Naive thymus-derived CD8-positive, alpha-beta T cell (primary cell): ENCODE measurements at regions not wholly inside any gene's neighbourhood (a gene's known extent, or its start where the extent isn't known, plus 50 kb on each side); places are given as distances from the start of the nearest gene placed in this dataset.

ENCODE experiments used
- ATAC-seq, 2 donors: fragments of 150-1000 bp; cut with Tn5 transposase in 1 of 2; sonication (Bioruptor Pico), chemical (Tn5 transposase) in 1 of 2; 1 replicate in 1 of 2; 2 replicates in 1 of 2; pipeline ENCODE4 v1.10.0; 2021; ENCODE audit warnings: mild to moderate bottlenecking in 2 of 2, moderate library complexity in 2 of 2
- POLR2A ChIA-PET: fragments of 350-600 bp; sonication (Branson Sonifier 250); formaldehyde crosslinking; loops from one replicate; lab custom pipeline; 2021; ENCODE audit warnings: antibody characterized with exemption; lab: Charles Lee
- DNase-seq, 10 donors: peaks; one replicate each; pipeline versions ENCODE4 v3.0.0 to v3.0.0-alpha.2; 2020 to 2022
- H3K27ac Mint-ChIP-seq, 10 donors: one replicate each; pipeline ENCODE4 v1.8.0; 2020 to 2022; ENCODE audit warnings: mild to moderate bottlenecking in 10 of 10, mixed read lengths in 10 of 10, moderate library complexity in 4 of 10, inconsistent platforms in 1 of 10
- H3K27me3 Mint-ChIP-seq, 5 donors: one replicate each; pipeline ENCODE4 v1.8.0; 2021 to 2022; ENCODE audit warnings: mixed read lengths in 5 of 5
- H3K36me3 Mint-ChIP-seq, 3 donors: one replicate each; pipeline ENCODE4 v1.8.0; 2020 to 2022; ENCODE audit warnings: mixed read lengths in 3 of 3, mild to moderate bottlenecking in 2 of 3, inconsistent platforms in 1 of 3
- H3K4me1 Mint-ChIP-seq, 4 donors: one replicate each; pipeline ENCODE4 v1.8.0; 2021 to 2022; ENCODE audit warnings: mixed read lengths in 4 of 4
- H3K4me3 Mint-ChIP-seq, 10 donors: one replicate each; pipeline ENCODE4 v1.8.0; 2020 to 2022; ENCODE audit warnings: mild to moderate bottlenecking in 10 of 10, mixed read lengths in 10 of 10, moderate library complexity in 6 of 10, inconsistent platforms in 1 of 10
- H3K9me3 Mint-ChIP-seq, 9 donors: one replicate each; pipeline ENCODE4 v1.8.0; 2020 to 2022; ENCODE audit warnings: mixed read lengths in 9 of 9, mild to moderate bottlenecking in 3 of 9, inconsistent platforms in 1 of 9, moderate library complexity in 1 of 9

DNA sequence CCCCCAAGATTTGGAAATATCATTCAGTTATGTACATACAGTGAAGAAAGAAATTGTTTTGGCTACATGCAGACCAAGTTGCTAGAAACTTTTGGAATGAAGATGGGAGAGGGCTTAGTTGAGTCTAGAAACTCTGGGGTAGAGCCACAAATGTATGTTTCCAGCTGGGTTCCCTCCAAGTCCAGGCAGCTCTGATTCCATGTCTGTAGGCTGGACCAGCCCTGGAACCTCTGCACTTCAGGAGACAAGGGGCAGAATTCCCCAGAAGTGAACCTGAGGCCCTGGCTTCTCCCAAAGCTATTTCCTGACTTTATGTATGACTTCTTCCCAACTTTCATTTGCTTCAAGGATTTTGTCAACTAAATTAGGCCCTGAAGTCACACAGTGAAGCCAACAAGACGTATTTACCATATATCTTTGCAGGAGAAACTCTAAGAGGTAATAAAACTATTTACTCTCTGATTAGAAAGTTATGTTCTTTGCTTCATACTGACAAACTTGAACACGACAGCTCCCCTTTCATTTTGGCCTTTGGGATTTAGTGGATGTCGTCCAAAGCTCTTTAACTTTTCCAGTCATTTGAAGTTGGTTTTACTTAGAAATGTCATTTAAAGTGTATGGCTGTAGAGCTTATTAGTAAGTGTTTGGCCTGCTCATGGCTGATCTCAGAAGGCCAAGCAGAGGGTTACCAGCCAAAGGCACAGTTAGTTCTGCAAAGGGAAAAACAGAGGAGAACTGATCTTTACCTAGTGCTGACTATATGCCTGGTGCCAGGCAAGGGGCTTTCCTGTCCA is 152.0 kb upstream of the SLC28A3 start:
- H3K4me3 Mint-ChIP-seq = no peak overlapping the region
- no peaks in the 10 kb centered on the region for H3K4me1 Mint-ChIP-seq
- no peak for DNase-seq
- H3K9me3 Mint-ChIP-seq = peaks cover 0 to 3% (median 0%) of the 10 kb centered on the region in 9 donors
- H3K27ac Mint-ChIP-seq = no peak overlapping the region
- ATAC-seq = no peak
- H3K36me3 Mint-ChIP-seq = no peaks in the 10 kb centered on the region
- POLR2A ChIA-PET = no interaction called here
- H3K27me3 Mint-ChIP-seq = peaks cover 7 to 19% (median 8%) of the 10 kb centered on the region in 5 donors

DNA sequence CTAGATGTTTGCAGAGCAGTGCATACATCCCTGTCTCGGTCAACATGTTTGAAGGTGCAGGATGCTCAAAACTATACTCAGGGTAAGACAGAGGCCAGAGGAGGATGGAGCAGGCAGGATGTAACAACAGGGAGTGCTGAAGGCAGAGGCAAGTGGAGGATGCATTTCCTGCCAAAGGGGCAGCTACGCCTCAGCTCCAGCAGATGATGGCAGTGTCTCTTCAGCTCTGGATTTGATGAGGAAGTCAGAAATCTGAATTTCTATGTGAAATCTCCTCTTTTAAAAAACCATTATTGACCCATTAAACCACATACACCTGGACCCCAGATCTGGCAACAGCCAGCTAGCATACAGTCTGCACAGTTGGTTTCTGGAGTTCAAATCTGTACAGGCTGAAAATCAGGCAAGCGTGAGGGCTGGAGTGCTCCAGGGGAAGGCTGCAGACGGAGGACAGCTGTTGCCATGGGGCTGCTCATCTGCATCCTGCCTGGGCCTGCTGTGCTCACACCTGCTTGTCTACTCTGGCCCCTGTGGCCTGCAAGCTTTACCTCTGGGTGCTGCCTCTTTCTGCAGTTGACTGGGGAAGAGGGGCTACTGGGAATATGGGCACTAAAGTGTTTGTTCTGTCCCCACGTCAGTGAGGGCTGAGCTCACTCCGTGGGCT is 152.9 kb upstream of the SLC28A3 start:
- ATAC-seq (no peak), DNase-seq (no peak)
- Mint-ChIP-seq H3K27ac (no peak overlapping the region), H3K27me3 (peaks cover 7 to 19% (median 8%) of the 10 kb centered on the region in 5 donors), H3K9me3 (peaks cover 0 to 3% (median 0%) of the 10 kb centered on the region in 9 donors), H3K4me3 (no peak overlapping the region), H3K36me3 (no peaks in the 10 kb centered on the region), H3K4me1 (no peaks in the 10 kb centered on the region)
- POLR2A ChIA-PET = no interaction called here

DNA sequence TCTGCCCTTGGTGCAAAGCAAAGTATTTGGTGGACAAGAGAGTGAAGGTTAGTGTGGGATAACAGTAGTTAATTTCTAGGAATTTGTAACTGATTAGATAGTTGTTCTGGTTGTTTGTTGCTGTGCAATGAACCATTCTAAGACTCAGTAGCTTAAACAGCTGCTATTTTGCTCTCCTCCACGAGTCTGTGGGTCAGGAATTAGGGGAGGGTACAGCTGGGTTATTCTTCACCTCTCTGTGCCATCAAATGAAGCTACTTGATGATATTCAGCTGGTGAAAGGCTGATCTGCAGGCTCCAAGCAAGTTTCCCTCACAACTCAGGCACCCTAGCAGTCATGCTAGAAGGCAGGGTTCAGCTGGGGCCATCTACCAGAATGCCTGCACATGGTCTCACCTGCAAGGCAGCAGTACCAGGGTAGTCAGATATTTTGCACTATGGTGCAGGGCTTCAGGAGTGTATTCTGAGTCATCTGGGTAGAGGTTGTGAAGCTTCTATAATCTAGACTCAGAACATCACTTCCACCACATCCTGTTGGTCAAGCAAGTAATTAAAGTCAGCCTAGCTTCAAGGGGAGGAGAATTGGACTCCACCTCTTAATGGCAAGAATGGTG is 159.5 kb upstream of the SLC28A3 start:
- Mint-ChIP-seq H3K36me3 (no peaks in the 10 kb centered on the region), H3K4me1 (no peaks in the 10 kb centered on the region), H3K27ac (no peak overlapping the region), H3K4me3 (no peak overlapping the region), H3K9me3 (peaks cover 0 to 10% (median 0%) of the 10 kb centered on the region in 9 donors), H3K27me3 (peaks cover 0 to 15% (median 7%) of the 10 kb centered on the region in 5 donors)
- ATAC-seq (no peak), DNase-seq (no peak)
- POLR2A ChIA-PET = interaction anchor here (1.0 kb wide), 1 partner anchor 11 kb away, joined by 3 read pairs; no protein-coding TSS in a partner anchor

DNA sequence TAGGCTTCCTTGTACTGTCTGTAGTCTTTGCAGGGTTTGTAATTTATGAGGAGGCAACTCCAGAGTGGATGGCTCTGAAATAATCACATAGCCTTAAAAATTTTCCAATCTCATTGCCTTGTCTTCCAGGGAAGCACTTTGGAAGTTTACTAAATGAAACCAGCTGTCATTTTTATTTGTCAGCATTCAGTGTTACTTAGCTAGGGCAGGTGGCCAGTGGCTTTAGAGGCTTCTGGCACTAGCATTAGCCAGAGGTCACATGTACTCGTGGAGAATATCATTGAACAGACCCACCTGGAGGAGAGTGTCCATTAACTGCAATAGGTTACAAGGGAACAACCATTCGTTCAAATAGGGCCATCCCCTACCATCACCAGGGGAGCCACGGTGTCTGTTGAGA is 160.3 kb upstream of the SLC28A3 start:
- POLR2A ChIA-PET = no interaction called here
- Mint-ChIP-seq H3K4me1 (no peaks in the 10 kb centered on the region), H3K36me3 (no peaks in the 10 kb centered on the region), H3K4me3 (no peak overlapping the region), H3K27me3 (peaks cover 0 to 11% (median 3%) of the 10 kb centered on the region in 5 donors), H3K27ac (no peak overlapping the region), H3K9me3 (peaks cover 0 to 10% (median 0%) of the 10 kb centered on the region in 9 donors)
- DNase-seq (no peak), ATAC-seq (no peak)

DNA sequence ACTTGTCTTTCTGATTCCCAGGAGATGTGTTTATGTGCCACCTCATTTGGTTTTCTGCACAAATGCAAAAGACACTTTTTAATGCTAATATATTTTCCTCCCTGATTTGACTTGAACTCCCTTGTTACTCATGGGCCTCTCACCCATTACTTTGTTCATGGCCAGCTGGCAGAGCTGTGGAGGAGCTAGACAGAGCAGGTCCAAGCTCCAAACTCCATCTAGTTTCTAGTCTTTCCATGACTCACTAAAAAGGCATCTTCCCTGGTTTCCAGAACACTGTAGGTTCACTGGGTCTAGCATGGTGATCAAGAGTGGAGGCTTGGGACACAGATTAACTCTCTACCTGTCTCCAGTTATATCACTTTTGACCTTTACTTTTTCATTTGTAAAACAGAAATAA is 161.0 kb upstream of the SLC28A3 start:
- POLR2A ChIA-PET = no interaction called here
- Mint-ChIP-seq H3K27ac (no peak overlapping the region), H3K4me1 (no peaks in the 10 kb centered on the region), H3K4me3 (no peak overlapping the region), H3K36me3 (no peaks in the 10 kb centered on the region), H3K27me3 (peaks cover 0 to 11% (median 3%) of the 10 kb centered on the region in 5 donors), H3K9me3 (peaks cover 0 to 10% (median 2%) of the 10 kb centered on the region in 9 donors)
- ATAC-seq (no peak), DNase-seq (no peak)

DNA sequence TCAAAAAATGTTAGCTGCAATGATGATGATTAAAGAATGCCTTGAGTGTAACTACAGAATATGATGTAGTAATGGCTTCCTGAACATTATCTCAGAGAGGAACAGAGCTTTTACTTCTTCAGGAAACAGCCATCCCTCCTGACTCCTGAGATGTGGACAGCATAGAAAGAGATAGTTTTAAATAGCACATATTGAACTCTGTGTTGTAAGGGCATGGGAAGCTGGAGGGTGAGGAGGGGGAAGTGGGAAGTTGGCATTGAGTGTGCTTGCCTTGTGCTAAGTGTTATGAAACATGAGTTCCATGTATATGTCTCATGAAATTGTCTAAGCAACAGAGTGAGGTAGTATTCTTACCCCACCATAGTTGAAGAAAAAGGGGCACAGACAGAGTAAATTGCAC is 161.5 kb upstream of the SLC28A3 start:
- ATAC-seq (no peak), DNase-seq (no peak)
- Mint-ChIP-seq H3K36me3 (no peaks in the 10 kb centered on the region), H3K27ac (no peak overlapping the region), H3K4me1 (no peaks in the 10 kb centered on the region), H3K4me3 (no peak overlapping the region), H3K27me3 (peaks cover 0 to 10% (median 3%) of the 10 kb centered on the region in 5 donors), H3K9me3 (peaks cover 0 to 10% (median 2%) of the 10 kb centered on the region in 9 donors)
- POLR2A ChIA-PET = no interaction called here

DNA sequence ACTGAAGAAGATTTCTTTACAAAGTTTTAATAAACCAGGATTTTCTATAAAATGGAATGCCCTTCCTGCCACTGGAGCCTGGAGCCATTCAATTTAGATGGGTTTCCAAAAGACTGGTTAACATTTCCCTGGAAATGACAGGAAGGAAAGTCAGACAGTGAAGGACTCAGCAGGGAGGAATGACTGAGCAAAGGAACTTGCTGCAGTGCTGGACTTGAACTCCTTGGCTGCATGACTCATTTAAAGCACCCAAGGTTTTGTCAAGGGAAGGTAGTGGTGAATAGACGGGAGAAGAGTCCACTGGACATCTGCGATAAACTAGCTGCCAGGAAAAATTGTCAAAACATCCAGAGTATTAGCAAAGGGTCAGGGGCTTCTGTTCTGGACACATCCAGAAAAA is 163.8 kb upstream of the SLC28A3 start:
- DNase-seq = no peak
- H3K4me3 Mint-ChIP-seq = no peak overlapping the region
- ATAC-seq = no peak
- no peaks in the 10 kb centered on the region for H3K4me1 Mint-ChIP-seq
- H3K9me3 Mint-ChIP-seq = peaks cover 2 to 15% (median 7%) of the 10 kb centered on the region in 9 donors
- no peak overlapping the region for H3K27ac Mint-ChIP-seq
- POLR2A ChIA-PET = no interaction called here
- peaks cover 0 to 11% (median 0%) of the 10 kb centered on the region in 3 donors for H3K36me3 Mint-ChIP-seq
- peaks cover 0 to 8% (median 1%) of the 10 kb centered on the region in 5 donors for H3K27me3 Mint-ChIP-seq

DNA sequence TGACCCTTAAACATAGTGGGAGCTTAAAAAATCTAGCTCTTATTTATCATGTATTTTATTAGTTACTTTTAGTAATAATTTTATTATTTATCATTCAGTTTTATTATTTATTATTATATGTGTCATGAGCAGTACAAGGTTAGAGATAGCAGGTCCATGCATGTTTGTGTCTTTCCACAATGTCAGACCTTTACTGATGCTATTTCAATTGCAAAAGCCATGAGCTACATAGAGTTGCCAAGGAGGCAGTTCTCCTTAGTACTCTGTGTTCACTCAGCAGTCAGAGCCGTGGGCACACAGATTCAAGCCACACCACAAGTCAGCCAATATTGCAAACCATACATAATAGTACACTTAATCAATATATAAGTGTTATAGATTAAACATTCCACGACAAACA is 157.9 kb upstream of the NTRK2 start:
- Mint-ChIP-seq H3K4me3 (no peak overlapping the region), H3K4me1 (no peaks in the 10 kb centered on the region), H3K36me3 (peaks cover 0 to 15% (median 0%) of the 10 kb centered on the region in 3 donors), H3K27ac (no peak overlapping the region), H3K27me3 (peaks cover 2 to 14% (median 9%) of the 10 kb centered on the region in 5 donors), H3K9me3 (peaks cover 1 to 18% (median 9%) of the 10 kb centered on the region in 9 donors)
- DNase-seq (no peak), ATAC-seq (no peak)
- POLR2A ChIA-PET = no interaction called here

DNA sequence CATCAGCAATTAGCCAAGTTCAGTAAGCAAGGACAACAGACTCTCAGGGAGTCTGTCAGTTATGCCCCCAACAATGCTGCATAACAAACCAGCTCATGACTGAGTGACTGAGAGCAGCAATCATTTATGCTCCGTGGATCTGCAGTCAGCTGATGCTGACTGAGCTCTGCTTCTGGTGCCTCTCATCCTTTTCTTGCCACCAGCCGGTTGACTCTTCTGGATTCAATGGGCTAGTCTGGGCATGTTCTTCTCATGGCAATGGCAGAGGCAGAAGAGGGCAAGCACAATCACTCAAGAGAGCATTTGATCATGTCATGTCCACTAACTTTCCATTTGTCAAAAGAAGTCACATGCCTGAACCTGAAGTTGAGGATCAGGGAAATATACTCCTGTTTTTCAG is 157.0 kb upstream of the NTRK2 start:
- Mint-ChIP-seq H3K4me3 (no peak overlapping the region), H3K4me1 (no peaks in the 10 kb centered on the region), H3K27me3 (peaks cover 2 to 14% (median 9%) of the 10 kb centered on the region in 5 donors), H3K36me3 (peaks cover 0 to 12% (median 0%) of the 10 kb centered on the region in 3 donors), H3K9me3 (peaks cover 1 to 18% (median 7%) of the 10 kb centered on the region in 9 donors), H3K27ac (no peak overlapping the region)
- DNase-seq = no peak
- ATAC-seq = no peak
- POLR2A ChIA-PET = no interaction called here

DNA sequence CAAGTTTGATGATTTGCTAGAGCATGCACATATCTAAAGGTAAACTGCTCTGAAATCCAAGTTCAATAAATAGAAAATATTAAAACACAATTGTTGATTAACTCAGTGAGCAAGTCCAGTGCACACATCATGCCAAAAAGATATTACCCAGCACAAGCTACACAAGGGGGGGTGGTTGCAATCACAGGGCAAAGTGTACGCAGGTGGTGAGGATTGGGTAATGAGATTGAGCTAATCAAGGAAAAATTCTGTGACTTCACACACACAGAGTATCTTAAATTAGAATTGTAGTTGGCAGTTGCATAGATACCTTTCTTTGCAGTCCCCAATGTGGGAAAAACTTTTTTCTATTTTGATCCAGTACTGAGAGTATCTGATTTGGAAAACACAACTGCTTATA is 156.1 kb upstream of the NTRK2 start:
- DNase-seq (no peak), ATAC-seq (no peak)
- no peak overlapping the region for H3K27ac Mint-ChIP-seq
- H3K36me3 Mint-ChIP-seq = peaks cover 0 to 14% (median 0%) of the 10 kb centered on the region in 3 donors
- H3K4me3 Mint-ChIP-seq = no peak overlapping the region
- POLR2A ChIA-PET = no interaction called here
- no peaks in the 10 kb centered on the region for H3K4me1 Mint-ChIP-seq
- peaks cover 2 to 26% (median 6%) of the 10 kb centered on the region in 9 donors for H3K9me3 Mint-ChIP-seq
- H3K27me3 Mint-ChIP-seq = peaks cover 2 to 14% (median 9%) of the 10 kb centered on the region in 5 donors

DNA sequence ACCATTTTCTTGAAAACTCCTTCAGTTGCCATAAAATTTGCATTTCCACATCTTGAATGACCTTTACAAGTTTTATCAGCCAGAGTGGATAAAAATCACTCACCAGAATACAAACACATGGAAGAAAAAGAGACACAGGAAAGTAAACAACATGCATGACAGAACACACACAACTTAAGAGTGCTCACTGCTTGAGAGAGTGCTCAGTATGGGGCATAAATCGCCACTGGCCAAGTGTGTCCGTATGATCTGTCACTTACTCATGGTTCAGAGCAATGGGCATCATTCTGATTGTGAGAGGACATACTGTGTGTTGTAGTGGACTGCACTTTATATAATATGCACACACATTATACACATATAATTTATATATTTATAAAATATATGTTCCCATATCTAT is 155.6 kb upstream of the NTRK2 start:
- H3K27ac Mint-ChIP-seq = no peak overlapping the region
- peaks cover 2 to 32% (median 6%) of the 10 kb centered on the region in 9 donors for H3K9me3 Mint-ChIP-seq
- H3K4me3 Mint-ChIP-seq = no peak overlapping the region
- ATAC-seq (no peak), DNase-seq (no peak)
- H3K4me1 Mint-ChIP-seq = no peaks in the 10 kb centered on the region
- peaks cover 2 to 14% (median 9%) of the 10 kb centered on the region in 5 donors for H3K27me3 Mint-ChIP-seq
- peaks cover 0 to 11% (median 0%) of the 10 kb centered on the region in 3 donors for H3K36me3 Mint-ChIP-seq
- POLR2A ChIA-PET = no interaction called here

DNA sequence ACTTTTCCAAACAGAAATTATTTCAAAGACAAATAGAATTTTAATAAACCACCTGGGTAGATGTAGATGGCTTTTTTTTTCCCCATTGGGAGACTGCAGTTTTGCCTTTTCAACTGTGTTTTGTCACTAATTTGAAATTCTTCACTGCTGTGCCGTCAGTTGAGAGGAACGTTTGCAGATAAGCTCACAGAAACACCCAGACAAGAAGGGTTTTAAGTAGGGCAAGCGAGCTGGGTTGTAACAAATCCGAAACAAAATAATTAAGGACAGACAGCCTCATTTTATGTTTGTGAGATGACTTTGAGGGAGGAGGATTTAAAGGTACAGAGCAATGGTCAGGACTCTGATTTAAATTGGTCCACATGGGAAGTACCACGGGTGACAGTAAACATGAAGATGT is 155.1 kb upstream of the NTRK2 start:
- Mint-ChIP-seq H3K9me3 (peaks cover 2 to 36% (median 8%) of the 10 kb centered on the region in 9 donors), H3K27me3 (peaks cover 2 to 14% (median 9%) of the 10 kb centered on the region in 5 donors), H3K4me1 (no peaks in the 10 kb centered on the region), H3K4me3 (no peak overlapping the region), H3K27ac (peak overlapping the region in 1 of 10 donors; percentile 31), H3K36me3 (peaks cover 0 to 14% (median 0%) of the 10 kb centered on the region in 3 donors)
- no peak for ATAC-seq
- no peak for DNase-seq
- POLR2A ChIA-PET = no interaction called here

DNA sequence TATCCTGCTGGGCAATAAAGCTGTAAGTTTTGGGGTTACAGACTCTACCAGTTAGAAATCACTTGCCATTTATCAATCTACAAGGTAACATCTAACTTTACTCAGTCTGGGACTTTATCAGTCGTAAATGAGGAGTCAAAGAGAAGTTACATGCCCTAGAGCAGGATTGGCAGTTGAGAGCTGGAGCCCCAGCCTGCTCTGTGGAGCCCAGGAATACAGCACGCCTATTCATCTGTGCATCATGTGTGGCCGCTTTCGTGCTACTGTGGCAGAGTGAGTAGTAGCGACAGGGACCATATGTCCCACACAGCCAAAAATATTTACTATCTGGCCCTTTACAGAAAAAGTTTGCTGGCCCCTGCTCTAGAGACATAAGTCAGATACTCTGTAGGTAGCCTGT is 152.5 kb upstream of the NTRK2 start:
- Mint-ChIP-seq H3K4me3 (no peak overlapping the region), H3K4me1 (no peaks in the 10 kb centered on the region), H3K27me3 (peaks cover 0 to 14% (median 8%) of the 10 kb centered on the region in 5 donors), H3K27ac (no peak overlapping the region), H3K36me3 (peaks cover 0 to 11% (median 0%) of the 10 kb centered on the region in 3 donors), H3K9me3 (peaks cover 2 to 31% (median 6%) of the 10 kb centered on the region in 9 donors)
- DNase-seq (no peak), ATAC-seq (no peak)
- POLR2A ChIA-PET = no interaction called here
